Panc1 (cell line): ENCODE measurements at regions not wholly inside any gene's neighbourhood (a gene's known extent, or its start where the extent isn't known, plus 50 kb on each side); places are given as distances from the start of the nearest gene placed in this dataset.

Source experiments
- ATAC-seq: fragments of 200-7000 bp; cut with Tn5 transposase; 2 replicates; pipeline ENCODE4 v1.9.1; 2020; ENCODE audit warnings: mild to moderate bottlenecking, moderate library complexity
- BruUV-seq: library from RNA; stranded (reverse); fragments of 400-500 nt; replicated peaks from 2 replicates; lab custom pipeline; 2021; lab: Mats Ljungman, UMichigan
- CTCF ChIA-PET: fragments of 300-600 bp; sonication (Branson Sonifier 250); formaldehyde crosslinking; loops from one replicate; lab custom pipeline; 2022; ENCODE audit warnings: antibody characterized with exemption; lab: Charles Lee
- POLR2A ChIA-PET: fragments of 300-600 bp; sonication (Branson Sonifier 250); formaldehyde crosslinking; loops from one replicate; lab custom pipeline; 2022; ENCODE audit warnings: antibody characterized with exemption; lab: Charles Lee
- DNase-seq: peaks from one replicate; pipeline ENCODE4 v3.0.0-alpha.2; 2010; ENCODE audit warnings: low read depth, low spot score
- H3K27ac ChIP-seq: 2 replicates; pipeline ENCODE4 v1.5.1; 2011; ENCODE audit warnings: mild to moderate bottlenecking, low read length, inconsistent platforms
- H3K27me3 ChIP-seq: fragments of 200-500 bp; sonication (Bioruptor generic); 2 replicates; pipeline ENCODE4 v1.6.0; 2014; ENCODE audit warnings: low read length, inconsistent platforms; ENCODE audit not compliant: control insufficient read depth, insufficient read depth
- H3K36me3 ChIP-seq: fragments of 200-500 bp; sonication (Bioruptor generic); 2 replicates; pipeline ENCODE4 v1.5.1; 2014; ENCODE audit warnings: inconsistent platforms, mild to moderate bottlenecking, low read length, moderate library complexity; ENCODE audit not compliant: control insufficient read depth, insufficient read depth
- H3K4me1 ChIP-seq: 2 replicates; pipeline ENCODE4 v1.5.1; 2011; ENCODE audit warnings: inconsistent platforms, mild to moderate bottlenecking, low read length, moderate library complexity; ENCODE audit not compliant: control insufficient read depth, insufficient read depth
- H3K4me3 ChIP-seq, 2 experiments: 2 replicates each; pipeline ENCODE4 v1.5.1; 2011 to 2012; ENCODE audit warnings: low read depth in 2 of 2, low read length in 2 of 2, mild to moderate bottlenecking in 2 of 2, inconsistent platforms in 1 of 2, moderate library complexity in 1 of 2
- H3K9me3 ChIP-seq: fragments of 200-500 bp; sonication (Bioruptor generic); 2 replicates; pipeline ENCODE4 v1.5.1; 2014; ENCODE audit warnings: low read depth, mild to moderate bottlenecking, inconsistent platforms, low read length, moderate library complexity; ENCODE audit not compliant: control insufficient read depth, insufficient read depth
- CTCF ChIP-seq: fragments of 450-650 bp; IDR thresholded peaks from 2 replicates; pipeline ENCODE4 v1.5.1; 2017; ENCODE audit warnings: mild to moderate bottlenecking
- POLR2AphosphoS5 ChIP-seq: IDR thresholded peaks from 2 replicates; pipeline ENCODE4 v1.6.1; 2012; ENCODE audit warnings: mild to moderate bottlenecking, low read depth, low read length, moderate library complexity
- REST ChIP-seq, 2 experiments: IDR thresholded peaks; 2 replicates each; pipeline ENCODE4 v1.6.1; 2011 to 2012; ENCODE audit warnings: low read depth in 2 of 2, control low read depth in 1 of 2, low read length in 1 of 2, mild to moderate bottlenecking in 1 of 2, moderate library complexity in 1 of 2; ENCODE audit not compliant: insufficient read depth in 1 of 2
- SIN3A ChIP-seq: IDR thresholded peaks from 2 replicates; pipeline ENCODE4 v1.6.1; 2012; ENCODE audit warnings: low read depth, mild to moderate bottlenecking, low read length, moderate library complexity, borderline replicate concordance; ENCODE audit not compliant: insufficient read depth
- TCF7L2 ChIP-seq: IDR thresholded peaks from 2 replicates; pipeline ENCODE4 v1.6.1; 2011; ENCODE audit warnings: mild to moderate bottlenecking, low read depth, low read length, inconsistent platforms
- in situ Hi-C: cut with HindIII; loops from 2 replicates; pipeline ENCODE4 v1.10.0; 2016; ENCODE audit warnings: low sequenced_read_pairs, low pct_unique_long_range_greater_than_20kb
- intact Hi-C: fragments of 100-400 bp; cut with micrococcal nuclease; formaldehyde crosslinking; loops from one replicate; pipeline ENCODE4 v1.10.0; 2022; ENCODE audit not compliant: unreplicated experiment

- no peak overlapping the region for H3K27ac ChIP-seq
- H3K27me3 ChIP-seq, result no peaks in the 10 kb centered on the region
- intact Hi-C loops, result no loop called here
- ATAC-seq (no peak), DNase-seq (no peak)
- H3K9me3 ChIP-seq, result no peaks in the 10 kb centered on the region
- ChIA-PET CTCF (no interaction called here), POLR2A (no interaction called here)
- BruUV-seq, result no TSS peak
- no peak for TF ChIP-seq TCF7L2
- TF ChIP-seq REST (IDR thresholded peaks at IDR 0.05; ENCODE audit: insufficient read depth in 1 of 2, low read depth in 2 of 2, low read length in 1 of 2), result no peak
- TF ChIP-seq CTCF, result no peak
- no peak for TF ChIP-seq POLR2AphosphoS5
- TF ChIP-seq SIN3A, result no peak
- no peak overlapping the region for H3K4me3 ChIP-seq
- no peaks in the 10 kb centered on the region for H3K4me1 ChIP-seq
- H3K36me3 ChIP-seq, result no peaks in the 10 kb centered on the region
- in situ Hi-C loops, result no loop called here
These were observed 700.1 kb downstream of the RNF144B start for GRCh38 chr6:19087296-19087695.

GRCh38 chr6:19087897-19088296 lies 700.7 kb downstream of the RNF144B start:
- BruUV-seq, result no TSS peak
- intact Hi-C loops, result no loop called here

More at GRCh38 chr6:19087897-19088296, 700.7 kb downstream of the RNF144B start:
- Histone ChIP-seq H3K27me3 (no peaks in the 10 kb centered on the region), H3K4me1 (no peaks in the 10 kb centered on the region), H3K36me3 (no peaks in the 10 kb centered on the region), H3K27ac (no peak overlapping the region), H3K4me3 (no peak overlapping the region), H3K9me3 (no peaks in the 10 kb centered on the region)
- in situ Hi-C loops, result no loop called here
- ATAC-seq, result no peak
- no peak for DNase-seq
- TF ChIP-seq REST (IDR thresholded peaks at IDR 0.05; ENCODE audit: insufficient read depth in 1 of 2, low read depth in 2 of 2, low read length in 1 of 2) (no peak), POLR2AphosphoS5 (no peak), CTCF (no peak), SIN3A (no peak), TCF7L2 (no peak)
- CTCF ChIA-PET, result no interaction called here
- POLR2A ChIA-PET, result no interaction called here
